ENCODE measurements at regions not wholly inside any gene's neighbourhood (a gene's known extent, or its start where the extent isn't known, plus 50 kb on each side); places are given as distances from the start of the nearest gene placed in this dataset.
"Not testable (repeated sequence)": the region's sequence is repeated elsewhere in the genome, so short reads cannot be mapped to it uniquely, and the experiment has no call there.

- no peak for DNase-seq (ENCODE audit: low read depth)
Measured at GRCh38 chr6:22748681-22749080, 179.3 kb downstream of the HDGFL1 start.

GRCh38 chr6:22749696-22750095 lies 180.3 kb downstream of the HDGFL1 start:
- no peak for DNase-seq (ENCODE audit: low read depth)

DNA sequence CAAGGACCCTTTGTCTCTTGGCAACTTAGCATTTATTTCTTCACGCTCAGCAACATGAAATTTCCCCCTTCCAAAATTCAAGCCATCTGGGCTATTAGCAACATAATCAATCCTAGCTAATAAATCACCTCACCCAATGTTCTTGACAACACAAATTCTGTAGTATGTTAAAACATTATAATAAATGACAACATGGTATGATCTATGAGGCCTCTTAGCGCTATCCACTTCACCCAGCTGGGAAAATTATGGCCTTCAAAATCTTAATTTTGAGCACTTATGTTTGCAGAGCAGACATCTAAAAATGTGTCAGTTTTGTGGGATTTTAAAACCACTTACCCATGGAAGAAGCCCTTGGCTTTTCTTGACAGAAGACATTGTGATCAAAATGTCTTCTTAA lies 181.9 kb downstream of the HDGFL1 start:
- no peak for DNase-seq (ENCODE audit: low read depth)

DNA sequence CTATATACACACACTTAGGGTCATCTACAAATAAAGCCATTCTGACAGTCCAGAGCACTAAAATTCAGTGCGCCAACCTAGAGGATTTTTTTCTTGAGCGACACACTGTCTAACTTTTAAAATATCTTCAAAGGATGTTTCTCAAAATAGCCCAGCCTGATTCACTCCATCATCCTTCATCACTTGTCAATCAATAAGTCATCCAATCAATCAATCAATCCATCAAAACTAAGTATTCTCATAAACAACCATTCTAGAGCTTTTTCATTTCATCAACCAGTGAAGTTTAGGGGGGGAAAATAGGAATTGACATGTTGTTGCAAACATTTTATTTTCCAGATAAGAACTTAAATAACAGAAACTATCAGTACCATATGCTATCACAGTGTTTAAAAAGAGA lies 183.2 kb downstream of the HDGFL1 start:
- no peak for DNase-seq (ENCODE audit: low read depth)

DNA sequence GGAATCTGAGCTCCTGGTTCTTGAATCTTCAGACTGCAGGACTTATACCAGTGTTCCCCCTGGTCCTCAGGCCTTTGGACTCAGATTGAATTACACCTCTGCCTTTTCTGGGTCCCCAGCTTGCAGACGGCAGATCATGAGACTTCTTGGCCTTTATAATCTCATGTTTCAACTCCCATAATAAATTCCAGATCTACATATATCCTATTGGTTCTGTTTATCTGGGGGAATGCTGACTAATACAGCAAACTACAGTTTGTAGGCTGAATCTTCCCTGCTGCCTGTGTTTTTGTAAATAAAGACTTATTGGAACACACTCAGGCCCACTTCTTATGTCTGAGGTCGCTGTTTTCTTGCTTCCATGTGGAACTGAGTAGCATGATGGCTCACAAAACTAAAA lies 184.7 kb downstream of the HDGFL1 start:
- DNase-seq (ENCODE audit: low read depth), result peak; percentile 3

GRCh38 chr6:22755605-22756004 lies 186.2 kb downstream of the HDGFL1 start:
- no peak for DNase-seq (ENCODE audit: low read depth)

DNA sequence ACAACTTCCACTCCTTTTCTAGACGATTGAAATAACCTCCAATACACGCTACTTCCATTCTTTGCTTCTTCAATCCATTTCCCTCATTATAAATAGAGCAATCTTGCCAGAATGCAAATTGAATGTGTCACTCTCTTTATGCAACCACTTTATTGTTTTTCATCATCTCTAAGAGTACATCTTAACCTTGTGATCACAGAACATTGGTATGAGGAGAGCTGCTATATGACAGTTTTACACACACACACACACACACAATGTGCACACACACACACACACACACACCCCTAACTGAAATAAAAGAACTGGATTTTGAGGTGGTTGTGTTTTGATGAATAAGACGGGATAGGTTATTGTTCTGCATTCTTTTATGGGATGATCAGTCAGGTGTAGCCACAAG lies 187.0 kb downstream of the HDGFL1 start:
- DNase-seq (ENCODE audit: low read depth), result peak; percentile 32

GRCh38 chr6:22764496-22764895 lies 195.1 kb downstream of the HDGFL1 start:
- peak; percentile 82 for DNase-seq (ENCODE audit: low read depth)

DNA sequence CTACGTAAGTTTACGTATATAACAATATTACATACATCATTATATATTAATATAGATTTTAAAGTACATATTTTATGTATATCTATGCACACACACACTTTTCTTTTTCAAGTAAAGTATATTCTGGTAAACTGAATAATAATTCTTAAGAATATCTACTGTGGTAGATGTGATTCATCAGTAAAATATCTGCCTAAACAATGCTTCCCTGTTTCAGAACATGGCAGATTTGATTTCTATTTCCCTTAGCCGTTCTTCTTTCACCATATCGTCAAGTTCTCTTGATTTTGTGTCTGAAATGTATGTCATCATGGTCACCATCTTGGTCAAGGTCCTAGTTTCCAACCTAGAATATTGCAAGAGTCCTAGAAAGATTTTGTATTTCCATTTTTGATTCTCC lies 195.6 kb downstream of the HDGFL1 start:
- peak; percentile 56 for DNase-seq (ENCODE audit: low read depth)

GRCh38 chr6:22766979-22767378 lies 197.6 kb downstream of the HDGFL1 start:
- peak; percentile 31 for DNase-seq (ENCODE audit: low read depth)

DNA sequence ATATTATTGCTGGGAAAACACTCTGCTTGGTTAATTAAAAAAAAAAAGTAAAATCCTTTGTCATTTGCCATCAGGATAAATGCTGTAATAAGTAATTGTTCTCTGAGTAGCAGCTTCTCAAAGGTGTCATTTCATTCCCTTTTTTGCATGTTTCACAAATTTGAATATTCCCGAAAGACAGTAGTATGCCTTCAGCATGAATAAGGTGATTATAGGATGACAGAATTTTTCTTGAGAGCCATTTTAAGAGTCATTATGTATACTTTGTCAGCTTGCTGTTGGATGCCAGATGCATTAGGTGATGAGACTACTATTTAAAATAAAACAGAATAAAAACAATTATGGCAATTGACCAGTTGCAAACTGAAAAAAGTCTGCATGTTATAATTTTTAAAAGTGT lies 200.7 kb downstream of the HDGFL1 start:
- DNase-seq (ENCODE audit: low read depth), result no peak

DNA sequence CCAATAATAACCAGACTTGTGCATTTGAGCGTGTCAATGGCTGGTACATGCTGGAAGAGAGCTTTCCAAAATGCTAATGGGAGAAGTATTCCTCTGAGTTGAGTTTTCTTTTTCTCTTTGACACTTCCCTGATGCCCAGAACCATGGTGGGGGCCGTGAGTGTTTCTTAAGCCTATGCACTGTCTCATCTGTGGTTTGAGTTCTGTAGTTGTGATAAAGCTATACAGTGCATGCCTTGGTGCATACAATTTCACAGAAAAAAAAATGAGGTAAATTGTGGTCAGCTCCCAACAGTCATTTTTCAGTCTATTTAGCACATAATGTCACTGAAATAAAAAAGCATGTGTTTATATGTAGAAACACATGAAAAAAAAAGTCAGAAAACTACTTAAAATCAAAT lies 204.8 kb downstream of the HDGFL1 start:
- no peak for DNase-seq (ENCODE audit: low read depth)

- DNase-seq (ENCODE audit: low read depth), result not testable (repeated sequence)
Measured at GRCh38 chr6:22778438-22778837, 209.1 kb downstream of the HDGFL1 start.

DNA sequence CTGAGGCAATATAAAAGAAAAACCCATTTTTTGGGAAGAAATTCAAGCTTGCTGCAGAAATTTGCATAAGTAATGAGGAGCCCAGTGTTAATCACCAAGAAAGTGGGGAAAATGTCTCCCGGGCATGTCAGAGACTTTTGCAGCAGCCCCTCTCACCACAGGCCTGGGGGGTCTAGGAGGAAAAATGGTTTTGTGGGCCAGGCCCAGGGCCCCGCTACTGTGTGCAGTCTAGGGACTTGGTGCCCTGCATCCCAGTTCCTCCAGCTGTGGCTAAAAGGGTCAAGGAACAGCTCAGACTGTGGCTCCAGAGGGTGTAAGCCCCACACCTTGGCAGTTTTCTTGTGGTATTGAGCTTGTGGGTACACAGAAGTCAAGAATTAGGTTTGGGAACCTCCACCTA lies 209.7 kb downstream of the HDGFL1 start:
- DNase-seq (ENCODE audit: low read depth), result no peak

GRCh38 chr6:22783931-22784330 lies 214.6 kb downstream of the HDGFL1 start:
- peak; percentile 18 for DNase-seq (ENCODE audit: low read depth)

GRCh38 chr6:22784601-22785410 lies 215.4 kb downstream of the HDGFL1 start:
- no peak for DNase-seq (ENCODE audit: low read depth)

DNA sequence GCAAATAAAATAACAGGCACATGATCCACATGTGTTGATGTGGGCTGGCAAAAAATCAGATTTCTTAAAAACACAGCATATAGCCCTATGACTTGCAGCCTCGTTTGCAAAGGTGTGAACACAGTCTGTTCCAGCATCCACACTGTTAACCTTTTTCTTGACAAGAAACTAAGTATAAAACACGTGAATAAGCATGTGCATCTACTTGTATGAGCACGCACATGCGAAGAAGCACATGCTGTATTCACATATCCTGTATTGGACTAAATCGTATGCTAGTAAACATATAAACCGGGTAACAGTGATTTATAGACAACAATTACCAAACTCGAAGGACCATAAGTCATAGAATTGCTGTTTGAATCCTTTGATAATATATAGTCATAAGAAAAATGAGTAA lies 218.7 kb downstream of the HDGFL1 start:
- no peak for DNase-seq (ENCODE audit: low read depth)

DNA sequence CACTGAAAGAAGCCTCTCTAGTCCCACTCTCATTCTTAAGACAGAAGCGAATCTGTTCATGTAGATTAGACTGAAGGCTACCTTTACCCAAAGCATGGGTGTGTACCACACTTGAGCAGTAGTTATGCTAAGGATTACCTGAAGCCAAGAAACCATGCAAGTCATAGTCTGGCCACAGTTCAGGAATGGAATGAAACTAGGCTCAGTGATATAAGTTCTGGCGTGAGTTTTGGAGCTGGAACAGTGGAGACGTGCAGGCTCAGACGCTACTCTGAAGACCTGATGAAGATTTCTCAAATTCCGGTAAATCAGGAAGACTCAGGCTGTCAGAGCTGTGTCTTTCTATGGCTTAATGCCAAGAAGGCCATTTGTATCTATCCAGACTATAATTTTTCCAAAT lies 219.9 kb downstream of the HDGFL1 start:
- DNase-seq (ENCODE audit: low read depth), result no peak

DNA sequence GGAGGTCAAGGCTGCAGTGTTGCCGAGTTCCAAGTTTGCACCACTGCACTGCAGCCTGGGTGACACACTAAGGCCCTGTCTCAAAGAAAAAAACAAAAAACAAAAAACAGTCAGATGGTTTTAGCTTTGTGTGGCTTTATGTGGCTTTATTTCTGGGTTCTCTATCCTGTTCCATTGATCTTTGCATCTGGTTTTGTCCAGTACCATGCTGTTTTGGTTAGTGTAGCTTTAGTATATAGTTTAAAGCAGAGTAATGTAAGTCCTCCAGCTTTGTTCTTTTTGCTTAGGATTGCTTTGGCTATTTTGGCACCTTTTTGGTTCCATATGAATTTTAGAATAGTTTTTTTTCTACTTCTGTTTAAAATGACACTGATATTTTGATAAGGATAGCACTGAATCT lies 225.5 kb downstream of the HDGFL1 start:
- no peak for DNase-seq (ENCODE audit: low read depth)

DNA sequence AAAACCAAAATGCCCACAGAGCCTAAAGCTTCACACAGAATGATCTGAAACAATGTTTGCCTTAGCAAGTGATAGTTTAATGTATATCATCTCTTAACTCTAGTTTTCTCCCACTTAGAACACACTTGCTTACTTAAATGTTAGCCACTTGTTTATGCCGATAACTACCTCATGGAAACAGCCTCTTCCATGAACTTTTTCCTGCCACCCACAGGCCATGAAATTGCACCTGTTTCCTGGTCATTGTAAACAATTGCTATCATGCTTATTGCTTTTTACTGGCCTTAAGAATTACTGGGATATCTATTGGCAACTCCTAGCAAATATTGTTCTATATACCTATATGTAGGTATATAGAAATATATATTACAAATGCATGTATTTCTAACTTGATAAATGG lies 231.1 kb downstream of the HDGFL1 start:
- no peak for DNase-seq (ENCODE audit: low read depth)

DNA sequence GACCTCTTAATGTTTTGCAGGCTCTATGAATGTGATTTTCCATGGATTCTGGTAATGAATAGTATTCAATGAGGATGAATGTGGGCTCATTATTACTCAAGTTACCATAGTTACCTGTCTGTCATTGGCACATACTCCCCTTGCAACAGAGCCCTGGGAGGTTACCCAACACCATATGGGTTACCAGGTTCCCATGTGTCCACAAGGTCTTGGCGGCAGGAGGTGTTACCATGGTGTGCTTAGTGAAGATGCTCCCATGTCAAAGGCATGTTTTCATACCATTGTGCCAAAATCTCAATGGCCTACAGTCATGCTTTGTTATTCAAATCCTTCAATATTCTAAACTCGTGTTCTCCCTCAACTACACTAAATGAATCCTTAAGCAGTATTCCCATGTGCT lies 232.5 kb downstream of the HDGFL1 start:
- no peak for DNase-seq (ENCODE audit: low read depth)

DNA sequence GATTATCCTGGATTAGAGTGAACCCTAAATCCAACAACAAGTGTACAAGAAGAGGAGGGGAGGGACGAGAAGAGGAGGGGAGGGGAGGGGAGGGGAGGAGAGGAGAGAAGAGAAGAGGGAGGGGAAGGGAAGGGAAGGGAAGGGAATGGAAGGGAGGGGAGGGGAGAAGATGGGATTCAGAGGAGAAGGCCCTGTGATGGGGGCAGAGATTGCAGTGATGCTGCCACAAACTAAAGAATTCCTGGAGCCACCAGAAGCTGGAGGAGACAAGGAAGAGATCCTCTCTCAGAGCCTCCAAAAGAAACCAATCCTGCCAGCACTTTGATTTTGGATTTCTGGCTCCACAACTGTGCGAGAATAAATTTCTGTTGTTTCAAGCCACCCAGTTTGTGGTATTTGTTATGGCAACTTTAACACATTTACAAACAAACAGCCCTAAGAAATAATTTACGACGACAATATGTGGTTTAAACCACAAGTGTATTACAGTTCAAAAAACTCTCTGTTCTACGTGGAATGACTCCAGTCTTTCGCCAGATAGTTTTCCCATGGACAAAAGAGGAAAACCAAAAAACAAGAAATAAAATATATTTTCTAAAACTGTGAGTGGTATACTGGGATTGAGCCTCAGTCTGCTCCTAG lies 235.4 kb downstream of the HDGFL1 start:
- DNase-seq (ENCODE audit: low read depth), result peak; percentile 47

DNA sequence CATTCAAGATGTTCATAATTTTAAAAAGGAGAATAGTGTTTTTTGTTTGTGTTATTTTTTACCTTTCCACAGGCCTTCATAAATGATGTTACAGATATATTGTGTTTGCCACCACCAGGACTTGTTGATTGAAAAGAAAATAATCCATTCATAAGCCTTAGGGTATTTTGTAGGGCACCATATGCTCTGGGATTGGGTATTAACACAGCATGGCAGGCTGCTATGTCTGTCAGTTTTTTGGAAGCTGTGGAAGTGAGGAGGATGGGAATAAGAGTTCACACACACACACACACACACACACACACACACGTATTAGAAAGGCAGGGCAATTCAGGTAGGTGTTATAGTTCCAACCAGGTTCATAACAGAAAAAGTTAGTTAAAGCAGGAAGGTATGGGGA lies 237.9 kb downstream of the HDGFL1 start:
- no peak for DNase-seq (ENCODE audit: low read depth)

Data from LHCN-M2 (cell line).